ENCODE measurements at regions not wholly inside any gene's neighbourhood (a gene's known extent, or its start where the extent isn't known, plus 50 kb on each side); places are given as distances from the start of the nearest gene placed in this dataset.
"Not testable (repeated sequence)": the region's sequence is repeated elsewhere in the genome, so short reads cannot be mapped to it uniquely, and the experiment has no call there.

- no peak for DNase-seq
Observed at GRCh38 chr15:26020871-26021270, 157.7 kb upstream of the ATP10A start.

- no peak for DNase-seq
Observed at GRCh38 chr15:26017665-26018064, 154.5 kb upstream of the ATP10A start.

GRCh38 chr15:26015516-26016075, 152.5 kb upstream of the ATP10A start:
- DNase-seq = no peak

- no peak for DNase-seq
Observed at GRCh38 chr15:26013981-26014380, 150.9 kb upstream of the ATP10A start.

- no peak for DNase-seq
Observed at GRCh38 chr15:26011916-26012315, 148.8 kb upstream of the ATP10A start.

GRCh38 chr15:26007151-26007550, 144.0 kb upstream of the ATP10A start:
- no peak for DNase-seq

- DNase-seq = no peak
Observed at GRCh38 chr15:26001201-26001600, 138.1 kb upstream of the ATP10A start.

- DNase-seq = no peak
Observed at GRCh38 chr15:25993506-25993905, 130.4 kb upstream of the ATP10A start.

GRCh38 chr15:25990220-25990619, 127.1 kb upstream of the ATP10A start:
- no peak for DNase-seq

GRCh38 chr15:25989327-25989726, 126.2 kb upstream of the ATP10A start:
- no peak for DNase-seq

GRCh38 chr15:25988716-25989115, 125.6 kb upstream of the ATP10A start:
- not testable (repeated sequence) for DNase-seq

- DNase-seq = no peak
Observed at GRCh38 chr15:25987638-25988037, 124.5 kb upstream of the ATP10A start.

- DNase-seq = no peak
Observed at GRCh38 chr15:25985165-25985564, 122.0 kb upstream of the ATP10A start.

- no peak for DNase-seq
Observed at GRCh38 chr15:25982736-25983135, 119.6 kb upstream of the ATP10A start.

- no peak for DNase-seq
Observed at GRCh38 chr15:25981114-25981513, 118.0 kb upstream of the ATP10A start.

GRCh38 chr15:25972141-25972675, 109.1 kb upstream of the ATP10A start:
- no peak for DNase-seq

- DNase-seq = no peak
Observed at GRCh38 chr15:25971053-25971452, 107.9 kb upstream of the ATP10A start.

- DNase-seq = no peak
Observed at GRCh38 chr15:25969886-25970285, 106.8 kb upstream of the ATP10A start.

GRCh38 chr15:25967116-25967515, 104.0 kb upstream of the ATP10A start:
- no peak for DNase-seq

GRCh38 chr15:25965326-25965725, 102.2 kb upstream of the ATP10A start:
- no peak for DNase-seq

GRCh38 chr15:25960273-25960672, 97.1 kb upstream of the ATP10A start:
- DNase-seq = no peak

GRCh38 chr15:25959100-25959499, 96.0 kb upstream of the ATP10A start:
- DNase-seq = no peak

- DNase-seq = no peak
Observed at GRCh38 chr15:25955628-25956027, 92.5 kb upstream of the ATP10A start.

GRCh38 chr15:25954398-25954797, 91.3 kb upstream of the ATP10A start:
- DNase-seq = no peak

GRCh38 chr15:25950014-25950413, 86.9 kb upstream of the ATP10A start:
- no peak for DNase-seq
